ENCODE measurements at regions not wholly inside any gene's neighbourhood (a gene's known extent, or its start where the extent isn't known, plus 50 kb on each side); places are given as distances from the start of the nearest gene placed in this dataset.

DNA sequence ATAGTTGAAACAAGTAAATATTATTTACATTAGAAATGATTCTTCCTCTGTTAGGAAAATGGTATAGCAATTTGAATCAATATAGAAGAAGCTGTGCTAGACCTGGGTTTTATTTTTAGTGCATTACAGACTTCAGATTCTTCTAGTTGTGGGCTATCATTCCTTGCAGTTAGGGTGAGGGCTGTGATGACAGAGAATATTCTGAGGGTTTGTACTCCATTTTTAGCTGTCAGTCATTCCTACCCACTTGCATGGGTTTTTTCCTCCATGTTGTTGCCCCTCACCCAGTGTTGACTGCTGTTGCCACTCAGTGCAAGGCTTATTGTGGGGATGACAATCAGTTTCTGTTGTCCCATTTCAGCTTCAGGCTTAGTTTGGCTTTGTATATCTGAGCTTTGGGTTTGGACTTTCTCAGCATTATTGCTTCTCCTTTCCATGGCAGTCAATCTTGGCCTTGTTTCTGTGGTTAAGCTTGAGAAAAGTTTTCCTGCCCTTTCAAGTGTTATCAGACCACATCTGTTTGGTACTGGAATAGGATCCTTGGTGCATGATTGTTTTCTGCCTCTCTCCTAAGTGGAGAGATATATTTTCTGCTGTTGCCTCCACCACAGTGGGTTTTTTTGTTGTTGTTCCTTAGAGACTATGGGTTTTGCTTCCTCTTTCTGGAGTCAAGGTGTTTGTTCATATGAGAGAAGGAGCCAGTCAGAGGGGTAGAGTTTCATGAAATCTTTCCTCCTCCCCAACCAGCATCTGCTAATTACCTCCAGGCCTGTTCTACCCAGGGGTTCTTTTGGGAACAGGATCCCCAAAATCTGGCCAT is 312.7 kb upstream of the CWC22 start:
- DNase-seq (ENCODE audit: low read depth, low spot score) = no peak
- ChIA-PET CTCF (no interaction called here), POLR2A (no interaction called here)
- TF ChIP-seq, protein P1, sequence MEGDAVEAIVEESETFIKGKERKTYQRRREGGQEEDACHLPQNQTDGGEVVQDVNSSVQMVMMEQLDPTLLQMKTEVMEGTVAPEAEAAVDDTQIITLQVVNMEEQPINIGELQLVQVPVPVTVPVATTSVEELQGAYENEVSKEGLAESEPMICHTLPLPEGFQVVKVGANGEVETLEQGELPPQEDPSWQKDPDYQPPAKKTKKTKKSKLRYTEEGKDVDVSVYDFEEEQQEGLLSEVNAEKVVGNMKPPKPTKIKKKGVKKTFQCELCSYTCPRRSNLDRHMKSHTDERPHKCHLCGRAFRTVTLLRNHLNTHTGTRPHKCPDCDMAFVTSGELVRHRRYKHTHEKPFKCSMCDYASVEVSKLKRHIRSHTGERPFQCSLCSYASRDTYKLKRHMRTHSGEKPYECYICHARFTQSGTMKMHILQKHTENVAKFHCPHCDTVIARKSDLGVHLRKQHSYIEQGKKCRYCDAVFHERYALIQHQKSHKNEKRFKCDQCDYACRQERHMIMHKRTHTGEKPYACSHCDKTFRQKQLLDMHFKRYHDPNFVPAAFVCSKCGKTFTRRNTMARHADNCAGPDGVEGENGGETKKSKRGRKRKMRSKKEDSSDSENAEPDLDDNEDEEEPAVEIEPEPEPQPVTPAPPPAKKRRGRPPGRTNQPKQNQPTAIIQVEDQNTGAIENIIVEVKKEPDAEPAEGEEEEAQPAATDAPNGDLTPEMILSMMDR (IDR thresholded peaks at IDR 0.05; ENCODE audit: insufficient read depth, low read length, missing control alignments) = no peak
- no peak overlapping the region for H3K4me3 ChIP-seq (ENCODE audit: low read depth, low read length)

DNA sequence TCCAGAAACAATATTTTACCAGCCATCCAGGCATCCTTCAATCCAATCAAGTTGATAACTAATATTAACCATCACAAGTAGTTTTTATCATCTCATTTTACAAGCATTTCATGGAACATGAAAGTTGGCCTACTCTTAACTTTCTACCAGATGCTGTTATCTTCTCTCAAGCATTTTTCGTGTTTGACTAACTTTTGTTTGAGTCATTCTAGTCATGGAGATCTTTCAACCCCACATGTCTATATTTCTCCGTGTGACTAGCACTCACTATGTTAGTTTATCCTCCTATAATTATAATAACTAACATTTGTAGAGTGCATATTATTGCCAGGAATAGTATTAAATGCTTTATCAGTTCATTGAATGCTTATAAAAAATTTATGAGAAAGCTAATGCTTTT is 307.0 kb upstream of the CWC22 start:
- ChIA-PET CTCF (no interaction called here), POLR2A (no interaction called here)
- no peak for DNase-seq (ENCODE audit: low read depth, low spot score)
- TF ChIP-seq, protein P1 (IDR thresholded peaks at IDR 0.05; ENCODE audit: insufficient read depth, low read length, missing control alignments) = no peak
- no peak overlapping the region for H3K4me3 ChIP-seq (ENCODE audit: low read depth, low read length)

DNA sequence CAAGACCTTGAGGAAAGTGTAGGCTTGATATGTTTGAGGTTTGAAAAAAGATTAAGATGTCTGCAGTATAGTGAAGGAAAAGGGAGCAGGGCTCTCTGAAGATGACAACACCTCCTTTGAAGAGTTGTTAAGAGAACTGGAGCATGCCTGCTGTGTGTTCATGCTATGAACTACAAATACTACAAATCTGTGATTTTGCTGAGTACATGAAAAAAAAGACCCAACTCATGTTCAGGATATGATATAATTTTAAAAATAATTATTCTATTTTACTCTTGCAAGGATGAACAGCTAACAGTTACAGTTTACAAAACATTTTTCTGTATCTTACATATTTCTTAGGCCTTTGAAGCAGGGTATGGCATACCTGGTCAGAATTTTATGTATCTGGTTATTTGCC is 305.4 kb upstream of the CWC22 start:
- POLR2A ChIA-PET = no interaction called here
- CTCF ChIA-PET = no interaction called here
- H3K4me3 ChIP-seq (ENCODE audit: low read depth, low read length) = no peak overlapping the region
- no peak for DNase-seq (ENCODE audit: low read depth, low spot score)
- TF ChIP-seq, protein P1 (IDR thresholded peaks at IDR 0.05; ENCODE audit: insufficient read depth, low read length, missing control alignments) = no peak

DNA sequence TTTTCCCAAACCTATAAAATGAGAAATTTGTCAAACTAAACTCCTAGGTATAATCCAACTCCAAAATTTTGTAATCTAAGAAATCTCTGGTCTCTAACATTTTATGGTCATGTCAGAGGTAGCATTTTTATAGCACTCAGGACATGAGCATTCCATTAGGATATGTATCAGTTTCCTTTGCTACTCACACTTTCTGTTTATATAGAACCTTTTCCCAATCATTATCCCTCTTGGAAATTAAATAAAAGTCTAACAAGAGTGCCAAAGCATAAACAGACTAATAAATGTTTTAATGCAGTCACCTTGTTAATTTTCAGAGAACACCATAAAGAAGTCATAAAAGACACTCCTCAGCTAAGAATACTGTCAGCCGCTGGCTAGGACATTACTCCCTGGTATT is 300.0 kb upstream of the CWC22 start:
- no peak for DNase-seq (ENCODE audit: low read depth, low spot score)
- TF ChIP-seq, protein P1 (IDR thresholded peaks at IDR 0.05; ENCODE audit: insufficient read depth, low read length, missing control alignments) = no peak
- no peak overlapping the region for H3K4me3 ChIP-seq (ENCODE audit: low read depth, low read length)
- ChIA-PET CTCF (no interaction called here), POLR2A (no interaction called here)

- CTCF ChIA-PET = no interaction called here
- no peak overlapping the region for H3K4me3 ChIP-seq (ENCODE audit: low read depth, low read length)
- no peak for DNase-seq (ENCODE audit: low read depth, low spot score)
- POLR2A ChIA-PET = no interaction called here
- TF ChIP-seq, protein P1 (IDR thresholded peaks at IDR 0.05; ENCODE audit: insufficient read depth, low read length, missing control alignments) = no peak
These were observed 299.2 kb upstream of the CWC22 start for GRCh38 chr2:180306346-180306745.

GRCh38 chr2:180291552-180292421 is 284.7 kb upstream of the CWC22 start:
- TF ChIP-seq, protein P1 (IDR thresholded peaks at IDR 0.05; ENCODE audit: insufficient read depth, low read length, missing control alignments) = no peak
- ChIA-PET POLR2A (no interaction called here), CTCF (no interaction called here)
- no peak overlapping the region for H3K4me3 ChIP-seq (ENCODE audit: low read depth, low read length)
- DNase-seq (ENCODE audit: low read depth, low spot score) = no peak
